CD14-positive monocyte (primary cell): ENCODE measurements at regions not wholly inside any gene's neighbourhood (a gene's known extent, or its start where the extent isn't known, plus 50 kb on each side); places are given as distances from the start of the nearest gene placed in this dataset.

Experiments
- DNase-seq, 3 donors: peaks; one replicate each; pipeline ENCODE4 v3.0.0-alpha.2; 2011 to 2022
- H2AFZ ChIP-seq: 2 replicates; pipeline ENCODE4 v1.6.0; 2012; ENCODE audit warnings: mild to moderate bottlenecking, low read depth, low read length, inconsistent platforms; ENCODE audit not compliant: insufficient read depth, poor library complexity, severe bottlenecking
- H3K27ac ChIP-seq, 2 donors: 1 replicate in 1 of 2; 2 replicates in 1 of 2; pipeline ENCODE4 v1.5.1; 2012 to 2013; ENCODE audit warnings: low read length in 2 of 2, control low read depth in 1 of 2, inconsistent platforms in 1 of 2, low read depth in 1 of 2, mild to moderate bottlenecking in 1 of 2
- H3K27me3 ChIP-seq, 2 donors: one replicate each; pipeline versions ENCODE4 v1.6.0 to v1.6.1; 2011 to 2013; ENCODE audit warnings: low read length in 2 of 2; ENCODE audit not compliant: control insufficient read depth in 2 of 2, insufficient read depth in 2 of 2
- H3K36me3 ChIP-seq, 2 donors: replicated peaks in 1 of 2; 1 replicate in 1 of 2; 2 replicates in 1 of 2; pipeline versions ENCODE4 v1.5.1 to v1.6.1; 2012 to 2013; ENCODE audit warnings: low read length in 2 of 2, control low read depth in 1 of 2, inconsistent platforms in 1 of 2, mild to moderate bottlenecking in 1 of 2; ENCODE audit not compliant: insufficient read depth in 2 of 2, control insufficient read depth in 1 of 2
- H3K4me1 ChIP-seq, 2 donors: 1 replicate in 1 of 2; 2 replicates in 1 of 2; pipeline versions ENCODE4 v1.5.1 to v1.6.1; 2012 to 2013; ENCODE audit warnings: low read length in 2 of 2, control low read depth in 1 of 2, inconsistent platforms in 1 of 2, mild to moderate bottlenecking in 1 of 2, moderate library complexity in 1 of 2; ENCODE audit not compliant: insufficient read depth in 2 of 2, control insufficient read depth in 1 of 2
- H3K4me2 ChIP-seq: replicated peaks from 2 replicates; pipeline ENCODE3; 2012; ENCODE audit warnings: low read length, moderate library complexity, mild to moderate bottlenecking; ENCODE audit not compliant: poor library complexity, severe bottlenecking; ENCODE audit errors: extremely low read depth
- H3K4me3 ChIP-seq, 3 experiments: fragments of 200-600 bp in 1 of 3; sonication (generic) in 1 of 3; replicated peaks in 1 of 3; 1 replicate in 2 of 3; 2 replicates in 1 of 3; pipeline ENCODE4 v1.5.1; 2011 to 2013; ENCODE audit warnings: low read length in 3 of 3, mild to moderate bottlenecking in 3 of 3, control low read depth in 2 of 3, low read depth in 2 of 3, inconsistent platforms in 1 of 3, moderate library complexity in 1 of 3
- H3K79me2 ChIP-seq: 2 replicates; pipeline ENCODE4 v1.6.0; 2012; ENCODE audit warnings: mild to moderate bottlenecking, control low read depth, inconsistent platforms, low read length, moderate library complexity; ENCODE audit not compliant: insufficient read depth
- H3K9ac ChIP-seq: 2 replicates; pipeline ENCODE4 v1.6.0; 2017; ENCODE audit warnings: low read length, mild to moderate bottlenecking; ENCODE audit not compliant: insufficient read depth, poor library complexity, severe bottlenecking
- H3K9me3 ChIP-seq, 2 donors: replicated peaks in 1 of 2; 1 replicate in 1 of 2; 2 replicates in 1 of 2; pipeline versions ENCODE4 v1.5.1 to v1.6.1; 2012 to 2013; ENCODE audit warnings: low read length in 2 of 2, control low read depth in 1 of 2; ENCODE audit not compliant: control insufficient read depth in 1 of 2, insufficient read depth in 1 of 2
- H4K20me1 ChIP-seq: 2 replicates; pipeline ENCODE4 v1.6.0; 2012; ENCODE audit warnings: mild to moderate bottlenecking, low read length, control low read depth, moderate library complexity; ENCODE audit not compliant: insufficient read depth
- H3K27ac Mint-ChIP-seq, 7 donors: one replicate each; pipeline ENCODE4 v1.8.0; 2020; ENCODE audit warnings: mild to moderate bottlenecking in 7 of 7, mixed read lengths in 7 of 7, moderate library complexity in 6 of 7, inconsistent platforms in 2 of 7
- H3K27me3 Mint-ChIP-seq, 3 donors: one replicate each; pipeline ENCODE4 v1.8.0; 2021 to 2022; ENCODE audit warnings: low read depth in 3 of 3, mild to moderate bottlenecking in 3 of 3, mixed read lengths in 3 of 3, moderate library complexity in 3 of 3, inconsistent platforms in 1 of 3
- H3K36me3 Mint-ChIP-seq, 2 donors: one replicate each; pipeline ENCODE4 v1.8.0; 2020; ENCODE audit warnings: mixed read lengths in 2 of 2, inconsistent platforms in 1 of 2, mild to moderate bottlenecking in 1 of 2
- H3K4me1 Mint-ChIP-seq: one replicate; pipeline ENCODE4 v1.8.0; 2020; ENCODE audit warnings: mild to moderate bottlenecking, mixed read lengths
- H3K4me3 Mint-ChIP-seq, 2 donors: one replicate each; pipeline ENCODE4 v1.8.0; 2020; ENCODE audit warnings: mild to moderate bottlenecking in 2 of 2, mixed read lengths in 2 of 2, moderate library complexity in 1 of 2
- H3K9me3 Mint-ChIP-seq, 7 donors: one replicate each; pipeline ENCODE4 v1.8.0; 2020 to 2022; ENCODE audit warnings: mixed read lengths in 7 of 7, mild to moderate bottlenecking in 6 of 7, moderate library complexity in 6 of 7, inconsistent platforms in 2 of 7
- CTCF ChIP-seq: fragments of 200-600 bp; IDR thresholded peaks from one replicate; pipeline ENCODE4 v1.8.0; 2022; ENCODE audit warnings: antibody characterized with exemption, mild to moderate bottlenecking
- WGBS: methylation state at CpG from one replicate; pipeline ENCODE4 v1.1.5; 2013; ENCODE audit warnings: missing lambda C conversion rate; ENCODE audit not compliant: insufficient coverage; 5-methylcytosine and 5-hydroxymethylcytosine counted together
- intact Hi-C, 2 donors: fragments of 100-400 bp; cut with micrococcal nuclease; formaldehyde crosslinking; loops; one replicate each; pipeline versions ENCODE4 v1.15.0 to v1.15.1; 2023

- no peaks in the 10 kb centered on the region for H3K36me3 Mint-ChIP-seq
- intact Hi-C loops, result no loop called here
- no peak overlapping the region for H3K4me3 Mint-ChIP-seq
- Histone ChIP-seq H3K4me1 (no peaks in the 10 kb centered on the region), H3K79me2 (no peaks in the 10 kb centered on the region), H3K4me3 (no peak overlapping the region), H3K4me2 (no peak overlapping the region), H3K27me3 (no peaks in the 10 kb centered on the region), H3K27ac (no peak overlapping the region), H3K36me3 (no peaks in the 10 kb centered on the region), H2AFZ (no peak overlapping the region), H3K9ac (no peak overlapping the region), H3K9me3 (no peaks in the 10 kb centered on the region), H4K20me1 (no peaks in the 10 kb centered on the region)
- DNase-seq, result no peak
- TF ChIP-seq CTCF, result no peak
- no peak overlapping the region for H3K27ac Mint-ChIP-seq
- no peaks in the 10 kb centered on the region for H3K27me3 Mint-ChIP-seq
- no peaks in the 10 kb centered on the region for H3K4me1 Mint-ChIP-seq
- peaks cover 0 to 7% (median 5%) of the 10 kb centered on the region in 7 donors for H3K9me3 Mint-ChIP-seq
Observed at GRCh38 chr5:89899559-89899958, 510.0 kb downstream of the CETN3 start.

GRCh38 chr5:89893546-89893945, 516.0 kb downstream of the CETN3 start:
- Mint-ChIP-seq H3K27me3 (no peaks in the 10 kb centered on the region), H3K4me1 (no peaks in the 10 kb centered on the region), H3K9me3 (peaks cover 4 to 18% (median 10%) of the 10 kb centered on the region in 7 donors), H3K4me3 (no peak overlapping the region), H3K27ac (no peak overlapping the region), H3K36me3 (no peaks in the 10 kb centered on the region)
- Histone ChIP-seq H4K20me1 (no peaks in the 10 kb centered on the region), H3K4me2 (no peak overlapping the region), H3K36me3 (no peaks in the 10 kb centered on the region), H3K27me3 (no peaks in the 10 kb centered on the region), H2AFZ (no peak overlapping the region), H3K4me3 (no peak overlapping the region), H3K9me3 (peaks cover 6 to 8% of the 10 kb centered on the region in 2 donors), H3K9ac (no peak overlapping the region), H3K27ac (no peak overlapping the region), H3K79me2 (no peaks in the 10 kb centered on the region), H3K4me1 (no peaks in the 10 kb centered on the region)
- intact Hi-C loops, result no loop called here
- no CpG with 5 or more reads among the region's 2 CpGs for WGBS
- DNase-seq, result no peak
- TF ChIP-seq CTCF, result no peak
